Pancreas (tissue), 10 donors: ENCODE measurements at regions not wholly inside any gene's neighbourhood (a gene's known extent, or its start where the extent isn't known, plus 50 kb on each side); places are given as distances from the start of the nearest gene placed in this dataset.

ENCODE experiments used
- ATAC-seq, 4 donors: fragments of 200-7000 bp; cut with Tn5 transposase; one replicate each; pipeline versions ENCODE4 v1.8.0 to v1.9.1; 2020; ENCODE audit warnings: mild to moderate bottlenecking in 4 of 4, moderate library complexity in 4 of 4
- DNase-seq, 6 donors: peaks; one replicate each; pipeline ENCODE4 v3.0.0-alpha.2; 2020
- FAIRE-seq: peaks from 2 replicates; lab custom pipeline; 2012; peaks lifted over from hg19 to GRCh38; lab: Jason Lieb, UNC
- H3K27ac ChIP-seq, 4 donors: fragments of 200-600 bp; sonication (generic); 1 replicate in 3 of 4; 2 replicates in 1 of 4; pipeline versions ENCODE4 v1.5.0 to v1.8.0; 2020
- H3K27me3 ChIP-seq, 4 donors: fragments of 200-600 bp; one replicate each; pipeline ENCODE4 v1.8.0; 2021
- H3K36me3 ChIP-seq, 3 donors: fragments of 200-600 bp; sonication (generic) in 1 of 3; one replicate each; pipeline versions ENCODE4 v1.5.0 to v1.8.0; 2020 to 2021
- H3K4me1 ChIP-seq, 3 donors: fragments of 200-600 bp; one replicate each; pipeline ENCODE4 v1.8.0; 2021
- H3K4me3 ChIP-seq, 4 donors: fragments of 200-600 bp; sonication (generic) in 2 of 4; one replicate each; pipeline versions ENCODE4 v1.5.0 to v1.8.0; 2020 to 2021
- H3K9me3 ChIP-seq, 4 donors: fragments of 200-600 bp; one replicate each; pipeline ENCODE4 v1.8.0; 2021
- CTCF ChIP-seq, 4 donors: fragments of 200-600 bp; sonication (generic) in 3 of 4; IDR thresholded peaks; one replicate each; pipeline versions ENCODE4 v1.5.0 to v1.8.0; 2021; ENCODE audit warnings: antibody characterized with exemption in 4 of 4
- WGBS, 2 donors: extraction: QIAGEN DNeasy Blood & Tissue Kit; methylation state at CpG; one replicate each; pipeline ENCODE4 v1.1.7; 2013; 5-methylcytosine and 5-hydroxymethylcytosine counted together
- intact Hi-C, 3 donors: fragments of 100-400 bp; cut with DNase I; formaldehyde crosslinking; loops; one replicate each; pipeline versions ENCODE4 v1.11.1 to v1.14.2; 2022
- donor health status: healthy with polysubstance abuse.
- donor health status: DM: no; HTN: no; CAD: no; lungs with moderate emphysema.
- donor health status: DM: no; HTN: no; CAD: no.
- donor health status: control.
- donor health status: control.
- donor health status: Bipolar disorder and iron deficiency.
- donor health status: DM: yes; HTN: yes; CAD: no.
- donor health status: DM: no; HTN: no; CAD: no.
- donor health status: DM: no; HTN: no; CAD: no.
- donor health status: DM: yes; HTN: yes; CAD: no.

GRCh38 chr1:87506147-87506546 lies 177.5 kb downstream of the LMO4 start:
- no peak for FAIRE-seq
- no peak overlapping the region for H3K27ac ChIP-seq
- DNase-seq = no peak
- TF ChIP-seq CTCF (IDR thresholded peaks at IDR 0.05) = no peak
- WGBS, 2 donors = 59% methylated on average over 8 of the region's 8 CpGs
- no peak for ATAC-seq
- H3K9me3 ChIP-seq = no peaks in the 10 kb centered on the region
- H3K4me3 ChIP-seq = no peak overlapping the region
- H3K4me1 ChIP-seq = no peaks in the 10 kb centered on the region
- H3K36me3 ChIP-seq = no peaks in the 10 kb centered on the region
- H3K27me3 ChIP-seq = no peaks in the 10 kb centered on the region
- intact Hi-C loops = no loop called here

GRCh38 chr1:87508247-87508787 lies 179.6 kb downstream of the LMO4 start:
- no peak overlapping the region for H3K4me3 ChIP-seq
- intact Hi-C loops = no loop called here
- H3K36me3 ChIP-seq = no peaks in the 10 kb centered on the region
- DNase-seq (no peak), ATAC-seq (peak in 1 of 4 donors; percentile 26), FAIRE-seq (no peak)
- no peak for TF ChIP-seq CTCF (IDR thresholded peaks at IDR 0.05)
- no peaks in the 10 kb centered on the region for H3K4me1 ChIP-seq
- 70 to 74% methylated on average over 1 of the region's 1 CpG for WGBS, 2 donors
- H3K9me3 ChIP-seq = no peaks in the 10 kb centered on the region
- H3K27me3 ChIP-seq = no peaks in the 10 kb centered on the region
- no peak overlapping the region for H3K27ac ChIP-seq

- Histone ChIP-seq H3K27ac (no peak overlapping the region), H3K36me3 (no peaks in the 10 kb centered on the region), H3K9me3 (no peaks in the 10 kb centered on the region), H3K27me3 (no peaks in the 10 kb centered on the region), H3K4me1 (no peaks in the 10 kb centered on the region), H3K4me3 (no peak overlapping the region)
- DNase-seq (no peak), FAIRE-seq (no peak), ATAC-seq (no peak)
- no peak for TF ChIP-seq CTCF (IDR thresholded peaks at IDR 0.05)
- intact Hi-C loops = no loop called here
- WGBS, 2 donors = 73 to 80% methylated on average over 3 of the region's 3 CpGs
Observed at GRCh38 chr1:87510540-87510939, 181.9 kb downstream of the LMO4 start.

GRCh38 chr1:87511449-87511848 lies 182.8 kb downstream of the LMO4 start:
- TF ChIP-seq CTCF (IDR thresholded peaks at IDR 0.05) = no peak
- FAIRE-seq = no peak
- Histone ChIP-seq H3K27ac (no peak overlapping the region), H3K36me3 (no peaks in the 10 kb centered on the region), H3K9me3 (no peaks in the 10 kb centered on the region), H3K4me3 (no peak overlapping the region), H3K4me1 (no peaks in the 10 kb centered on the region), H3K27me3 (no peaks in the 10 kb centered on the region)
- ATAC-seq = no peak
- 72 to 83% methylated on average over 1 of the region's 1 CpG for WGBS, 2 donors
- DNase-seq = no peak
- intact Hi-C loops = no loop called here

GRCh38 chr1:87512431-87512830 lies 183.8 kb downstream of the LMO4 start:
- FAIRE-seq (no peak), DNase-seq (no peak)
- intact Hi-C loops = no loop called here

More at GRCh38 chr1:87512431-87512830, 183.8 kb downstream of the LMO4 start:
- Histone ChIP-seq H3K36me3 (no peaks in the 10 kb centered on the region), H3K27ac (no peak overlapping the region), H3K4me3 (no peak overlapping the region), H3K9me3 (no peaks in the 10 kb centered on the region), H3K27me3 (no peaks in the 10 kb centered on the region), H3K4me1 (no peaks in the 10 kb centered on the region)
- TF ChIP-seq CTCF (IDR thresholded peaks at IDR 0.05) = no peak
- no peak for ATAC-seq
- WGBS, 2 donors = 79 to 81% methylated on average over 2 of the region's 2 CpGs
